ENCODE measurements at regions not wholly inside any gene's neighbourhood (a gene's known extent, or its start where the extent isn't known, plus 50 kb on each side); places are given as distances from the start of the nearest gene placed in this dataset.
"Not testable (repeated sequence)": the region's sequence is repeated elsewhere in the genome, so short reads cannot be mapped to it uniquely, and the experiment has no call there.

- DNase-seq = no peak
Measured at GRCh38 chr7:138317044-138317596, 142.9 kb upstream of the TRIM24 start.

GRCh38 chr7:138324941-138325340, 135.1 kb upstream of the TRIM24 start:
- DNase-seq = peak; percentile 17 to 56 (median 28)

GRCh38 chr7:138325434-138325833, 134.6 kb upstream of the TRIM24 start:
- DNase-seq = no peak

GRCh38 chr7:138328215-138328614, 131.8 kb upstream of the TRIM24 start:
- no peak for DNase-seq

DNA sequence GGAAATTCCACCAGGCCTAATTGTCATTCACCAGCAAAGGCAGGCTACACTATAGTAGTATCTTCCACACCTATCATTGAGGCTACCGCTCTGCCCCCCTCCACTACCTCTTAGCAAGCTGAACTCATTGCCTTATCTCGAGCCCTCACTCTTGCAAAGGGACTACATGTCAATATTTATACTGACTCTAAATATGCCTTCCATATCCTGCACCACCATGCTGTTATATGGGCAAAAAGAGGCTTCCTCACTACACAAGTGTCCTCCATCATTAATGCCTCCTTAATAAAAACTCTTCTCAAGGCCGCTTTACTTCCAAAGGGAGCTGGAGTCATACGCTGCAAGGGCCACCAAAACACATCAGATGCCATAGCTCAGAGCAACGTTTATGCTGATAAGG, 127.2 kb upstream of the TRIM24 start:
- DNase-seq = not testable (repeated sequence)

- peak; percentile 34 to 78 (median 52) for DNase-seq
Measured at GRCh38 chr7:138338361-138338760, 121.7 kb upstream of the TRIM24 start.

DNA sequence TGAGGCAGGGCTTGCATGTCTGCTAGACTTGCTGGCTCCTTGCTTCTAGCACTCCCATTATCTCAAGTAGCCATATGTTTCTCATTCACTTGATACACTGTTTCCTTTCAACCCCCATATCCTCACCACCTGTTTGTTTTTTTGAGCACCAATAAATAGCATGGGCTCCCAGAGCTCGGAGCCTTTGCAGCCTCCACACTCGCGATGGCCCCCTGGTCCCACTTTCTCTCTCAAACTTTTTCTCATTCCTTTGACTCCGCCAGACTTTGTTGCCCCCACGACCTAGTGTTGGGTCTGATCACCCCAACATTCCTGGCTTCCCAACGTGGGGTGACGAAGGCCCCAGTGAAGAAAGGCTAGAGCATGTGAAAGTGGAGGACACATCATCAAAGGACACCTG, 120.8 kb upstream of the TRIM24 start:
- not testable (repeated sequence) for DNase-seq

- no peak for DNase-seq
Measured at GRCh38 chr7:138342990-138343389, 117.1 kb upstream of the TRIM24 start.

- no peak for DNase-seq
Measured at GRCh38 chr7:138345567-138345966, 114.5 kb upstream of the TRIM24 start.

GRCh38 chr7:138346975-138347374, 113.1 kb upstream of the TRIM24 start:
- DNase-seq = no peak

DNA sequence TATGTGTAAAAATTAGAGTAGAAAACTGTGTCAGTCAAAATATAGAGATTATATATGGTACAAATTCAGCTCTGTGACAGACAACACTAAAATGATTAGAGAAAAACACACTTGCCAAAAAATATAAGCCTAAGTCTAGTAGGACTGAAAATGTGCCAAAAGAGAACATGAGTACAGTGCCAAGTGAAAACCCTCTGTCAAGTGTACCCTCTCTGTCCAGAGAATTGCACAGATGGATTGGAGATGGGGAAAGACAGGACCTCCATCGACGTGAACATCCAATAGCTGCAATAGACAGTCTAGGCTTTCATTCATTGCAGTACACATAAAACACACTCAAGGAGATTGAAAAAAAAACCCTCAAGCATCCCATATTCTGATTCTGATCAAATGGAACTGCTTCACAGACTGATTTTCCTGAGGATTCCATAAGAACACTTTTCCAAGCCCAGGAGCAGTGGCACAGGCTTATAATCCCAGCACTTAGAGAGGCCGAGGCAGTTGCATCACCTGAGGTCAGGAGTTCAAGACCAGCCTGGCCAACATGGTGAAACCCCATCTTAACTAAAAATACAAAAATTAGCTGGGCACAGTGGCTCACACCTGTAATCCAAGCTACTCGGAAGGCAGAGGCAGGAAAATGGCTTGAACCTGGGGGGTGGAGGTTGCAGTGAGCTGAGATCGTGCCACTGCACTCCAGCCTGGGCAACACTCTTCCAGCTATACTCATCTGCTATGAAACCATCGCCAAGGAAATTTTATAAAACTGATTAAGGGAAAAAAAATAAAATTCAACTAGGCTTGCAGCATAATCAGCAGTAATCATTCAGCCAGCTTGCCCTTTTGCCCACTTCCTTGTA, 110.0 kb upstream of the TRIM24 start:
- no peak for DNase-seq

GRCh38 chr7:138350701-138351357, 109.2 kb upstream of the TRIM24 start:
- DNase-seq = no peak

GRCh38 chr7:138352570-138353461, 107.2 kb upstream of the TRIM24 start:
- no peak for DNase-seq

DNA sequence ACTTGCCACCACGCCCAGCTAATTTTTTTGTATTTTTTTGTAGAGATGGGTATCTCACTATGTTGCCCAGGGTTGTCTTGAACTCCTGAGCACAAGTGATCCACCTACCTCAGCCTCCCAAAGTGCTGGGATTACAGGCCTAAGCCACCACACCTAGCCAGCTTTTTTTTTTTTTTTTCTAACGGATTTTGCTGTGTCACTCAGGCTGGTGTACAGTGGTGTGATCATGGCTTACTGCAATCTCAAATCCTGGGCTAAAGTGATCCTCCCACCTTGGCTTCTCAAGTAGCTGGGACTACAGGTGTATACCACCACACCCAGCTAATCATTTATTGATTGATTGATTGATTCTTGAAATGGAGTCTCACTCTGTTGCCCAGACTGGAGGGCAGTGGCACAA, 106.0 kb upstream of the TRIM24 start:
- no peak for DNase-seq

DNA sequence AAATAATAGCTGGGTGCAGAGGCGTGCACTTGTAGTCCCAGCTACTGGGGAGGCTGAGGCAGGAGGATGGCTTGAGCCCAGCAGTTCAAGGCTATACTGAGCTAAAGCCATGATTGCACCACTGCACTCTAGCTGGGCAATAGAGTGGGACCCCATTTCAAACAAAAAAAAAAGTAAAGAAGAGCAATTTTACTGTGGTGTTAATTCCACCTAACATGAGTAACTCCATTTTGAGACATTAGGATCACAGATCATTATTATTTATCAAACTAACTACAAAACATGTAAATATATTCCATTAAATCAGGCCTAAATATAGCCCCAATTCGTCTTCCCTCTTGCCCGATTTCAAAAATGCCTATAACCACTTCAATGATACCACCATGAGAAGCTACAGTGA, 104.8 kb upstream of the TRIM24 start:
- no peak for DNase-seq

DNA sequence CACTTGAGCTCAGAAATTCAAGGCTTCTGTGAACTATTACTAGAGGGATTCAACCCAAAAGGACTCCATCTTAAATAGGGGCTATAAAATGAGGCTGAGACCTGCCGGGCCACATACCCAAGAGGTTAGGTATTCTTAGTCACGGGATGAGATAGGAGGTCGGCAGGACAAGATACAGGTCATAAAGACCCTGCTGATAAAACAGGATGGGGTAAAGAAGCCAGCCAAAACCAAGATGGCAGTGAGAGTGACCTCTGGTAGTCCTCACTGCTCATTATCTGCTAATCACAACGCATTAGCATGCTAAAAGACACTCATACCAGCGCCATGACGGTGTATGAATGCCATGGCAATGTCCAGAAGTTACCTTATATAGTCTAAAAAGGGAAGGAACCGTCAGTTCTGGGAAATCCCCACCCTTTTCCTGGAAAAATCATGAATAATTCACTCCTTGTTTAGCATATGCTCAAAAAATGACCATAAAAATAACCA, 101.2 kb upstream of the TRIM24 start:
- no peak for DNase-seq

- DNase-seq = no peak
Measured at GRCh38 chr7:138359870-138360559, 100.0 kb upstream of the TRIM24 start.

GRCh38 chr7:138363721-138364120, 96.3 kb upstream of the TRIM24 start:
- no peak for DNase-seq

- not testable (repeated sequence) for DNase-seq
Measured at GRCh38 chr7:138366137-138366536, 93.9 kb upstream of the TRIM24 start.

DNA sequence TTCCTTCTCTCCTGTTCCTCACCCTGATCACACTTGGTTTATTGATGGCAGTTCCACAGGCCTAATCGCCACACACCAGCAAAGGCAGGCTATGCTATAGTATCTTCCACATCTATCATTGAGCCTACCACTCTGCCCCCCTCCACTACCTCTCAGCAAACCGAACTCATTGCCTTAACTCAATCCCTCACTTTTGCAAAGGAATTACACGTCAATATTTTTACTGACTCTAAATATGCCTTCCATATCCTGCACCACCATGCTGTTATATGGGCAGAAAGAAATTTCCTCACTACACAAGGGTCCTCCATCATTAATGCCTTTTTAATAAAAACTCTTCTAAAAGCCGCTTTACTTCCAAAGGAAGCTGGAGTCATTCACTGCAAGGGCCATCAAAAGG, 93.4 kb upstream of the TRIM24 start:
- not testable (repeated sequence) for DNase-seq

DNA sequence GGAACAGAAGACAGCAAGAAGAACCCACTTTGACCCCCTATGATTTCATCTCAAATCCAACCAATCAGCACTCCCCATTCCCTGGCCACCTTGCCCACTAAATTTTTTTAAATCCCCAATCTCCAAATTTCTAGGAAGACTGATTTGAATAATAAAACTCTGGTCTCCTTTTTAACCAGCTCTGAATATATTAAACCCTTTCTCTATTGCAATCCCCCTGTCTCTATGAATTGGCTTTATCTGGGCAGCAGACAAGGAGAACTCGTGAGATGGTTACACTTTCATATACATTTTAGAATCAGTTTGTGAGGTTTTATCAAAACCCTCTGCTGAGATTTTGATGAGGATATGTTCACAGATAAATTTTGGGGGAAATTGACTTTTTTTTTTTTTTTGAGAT, 90.3 kb upstream of the TRIM24 start:
- DNase-seq = no peak
